HepG2 (cell line): ENCODE measurements at regions not wholly inside any gene's neighbourhood (a gene's known extent, or its start where the extent isn't known, plus 50 kb on each side); places are given as distances from the start of the nearest gene placed in this dataset.

Experiments
- EZH2 ChIP-seq: conservative IDR thresholded peaks from 2 replicates; pipeline ENCODE4 v1.6.1; 2012; ENCODE audit warnings: mild to moderate bottlenecking, low read depth, low read length, moderate library complexity
- HDAC2 ChIP-seq: sonication (generic); formaldehyde crosslinking; IDR thresholded peaks from 2 replicates; pipeline ENCODE4 v1.4.0; 2020; ENCODE audit warnings: missing genetic modification reagents
- HDAC6 ChIP-seq: fragments of 200-600 bp; sonication (generic); IDR thresholded peaks from 2 replicates; pipeline ENCODE4 v1.7.0; 2017; ENCODE audit warnings: mild to moderate bottlenecking, antibody characterized with exemption, low read length, low read depth
- JUNB ChIP-seq: sonication (generic); formaldehyde crosslinking; IDR thresholded peaks from 2 replicates; pipeline ENCODE4 v1.8.0; 2022; ENCODE audit warnings: missing genetic modification reagents, mild to moderate bottlenecking, borderline replicate concordance
- NCOR1 ChIP-seq: fragments of 200-600 bp; sonication (generic); IDR thresholded peaks from 2 replicates; pipeline ENCODE4 v1.7.0; 2017; ENCODE audit warnings: antibody characterized with exemption, low read length, borderline replicate concordance
- TBX2 ChIP-seq: sonication (generic); formaldehyde crosslinking; IDR thresholded peaks from 2 replicates; pipeline ENCODE4 v1.5.0; 2020; ENCODE audit warnings: missing genetic modification reagents, mild to moderate bottlenecking, borderline replicate concordance
- TCF12 ChIP-seq, 2 experiments: fragments of 450-650 bp in 1 of 2; sonication (generic) in 1 of 2; formaldehyde crosslinking in 1 of 2; IDR thresholded peaks; 2 replicates each; pipeline versions ENCODE4 v1.6.1 to v1.8.0; 2017 to 2022; ENCODE audit warnings: antibody characterized with exemption in 1 of 2, mild to moderate bottlenecking in 1 of 2, missing genetic modification reagents in 1 of 2, moderate library complexity in 1 of 2
- XRCC5 ChIP-seq: fragments of 200-400 bp; formaldehyde crosslinking; optimal IDR thresholded peaks from 2 replicates; pipeline ENCODE3; 2017; ENCODE audit warnings: mild to moderate bottlenecking, low read length
- YY1 ChIP-seq: IDR thresholded peaks from 2 replicates; pipeline ENCODE4 v1.6.1; 2011; ENCODE audit warnings: low read length, low read depth, moderate library complexity, mild to moderate bottlenecking; ENCODE audit not compliant: insufficient read depth, insufficient replicate concordance
- ZFX ChIP-seq: sonication (generic); formaldehyde crosslinking; IDR thresholded peaks from 2 replicates; pipeline ENCODE4 v1.4.0; 2020; ENCODE audit warnings: mild to moderate bottlenecking, low read depth, missing genetic modification reagents, moderate library complexity
- ZNF513 ChIP-seq: sonication (generic); formaldehyde crosslinking; conservative IDR thresholded peaks from 2 replicates; pipeline ENCODE4 v1.5.0; 2020; ENCODE audit warnings: missing genetic modification reagents
- ZNF891 ChIP-seq: sonication (generic); formaldehyde crosslinking; IDR thresholded peaks from 2 replicates; pipeline ENCODE4 v1.5.0; 2020; ENCODE audit warnings: mild to moderate bottlenecking, missing genetic modification reagents
- TF ChIP-seq, protein P1 (sequence below): sonication (generic); formaldehyde crosslinking; IDR thresholded peaks from 2 replicates; pipeline ENCODE4 v1.5.0; 2020; ENCODE audit warnings: mild to moderate bottlenecking, missing genetic modification reagents, moderate library complexity
- TF ChIP-seq, protein P2 (sequence below): sonication (generic); formaldehyde crosslinking; IDR thresholded peaks from 2 replicates; pipeline ENCODE4 v1.8.0; 2022; ENCODE audit warnings: low read depth, missing genetic modification reagents

- TF ChIP-seq ZNF891 (CRISPR knock-in tag) (no peak), YY1 (no peak), JUNB (no peak), TCF12 (IDR thresholded peaks at IDR 0.05) (no peak), TCF12 (CRISPR knock-in tag; IDR thresholded peaks at IDR 0.05) (no peak), EZH2 (no peak), ZFX (no peak), ZNF513 (CRISPR knock-in tag) (no peak), XRCC5 (no peak), HDAC2 (CRISPR knock-in tag) (no peak), HDAC6 (no peak), TBX2 (CRISPR knock-in tag) (no peak), NCOR1 (no peak)
- TF ChIP-seq, protein P1, sequence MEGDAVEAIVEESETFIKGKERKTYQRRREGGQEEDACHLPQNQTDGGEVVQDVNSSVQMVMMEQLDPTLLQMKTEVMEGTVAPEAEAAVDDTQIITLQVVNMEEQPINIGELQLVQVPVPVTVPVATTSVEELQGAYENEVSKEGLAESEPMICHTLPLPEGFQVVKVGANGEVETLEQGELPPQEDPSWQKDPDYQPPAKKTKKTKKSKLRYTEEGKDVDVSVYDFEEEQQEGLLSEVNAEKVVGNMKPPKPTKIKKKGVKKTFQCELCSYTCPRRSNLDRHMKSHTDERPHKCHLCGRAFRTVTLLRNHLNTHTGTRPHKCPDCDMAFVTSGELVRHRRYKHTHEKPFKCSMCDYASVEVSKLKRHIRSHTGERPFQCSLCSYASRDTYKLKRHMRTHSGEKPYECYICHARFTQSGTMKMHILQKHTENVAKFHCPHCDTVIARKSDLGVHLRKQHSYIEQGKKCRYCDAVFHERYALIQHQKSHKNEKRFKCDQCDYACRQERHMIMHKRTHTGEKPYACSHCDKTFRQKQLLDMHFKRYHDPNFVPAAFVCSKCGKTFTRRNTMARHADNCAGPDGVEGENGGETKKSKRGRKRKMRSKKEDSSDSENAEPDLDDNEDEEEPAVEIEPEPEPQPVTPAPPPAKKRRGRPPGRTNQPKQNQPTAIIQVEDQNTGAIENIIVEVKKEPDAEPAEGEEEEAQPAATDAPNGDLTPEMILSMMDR, result no peak
- TF ChIP-seq, protein P2, sequence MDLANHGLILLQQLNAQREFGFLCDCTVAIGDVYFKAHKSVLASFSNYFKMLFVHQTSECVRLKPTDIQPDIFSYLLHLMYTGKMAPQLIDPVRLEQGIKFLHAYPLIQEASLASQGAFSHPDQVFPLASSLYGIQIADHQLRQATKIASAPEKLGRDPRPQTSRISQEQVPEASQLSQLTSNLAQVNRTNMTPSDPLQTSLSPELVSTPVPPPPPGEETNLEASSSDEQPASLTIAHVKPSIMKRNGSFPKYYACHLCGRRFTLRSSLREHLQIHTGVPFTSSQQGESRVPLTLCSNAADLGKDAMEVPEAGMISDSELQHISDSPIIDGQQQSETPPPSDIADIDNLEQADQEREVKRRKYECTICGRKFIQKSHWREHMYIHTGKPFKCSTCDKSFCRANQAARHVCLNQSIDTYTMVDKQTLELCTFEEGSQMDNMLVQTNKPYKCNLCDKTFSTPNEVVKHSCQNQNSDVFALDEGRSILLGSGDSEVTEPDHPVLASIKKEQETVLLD (CRISPR knock-in tag), result no peak
Measured at GRCh38 chr2:118726821-118727220, 120.6 kb downstream of the EN1 start.
